ENCODE measurements at regions not wholly inside any gene's neighbourhood (a gene's known extent, or its start where the extent isn't known, plus 50 kb on each side); places are given as distances from the start of the nearest gene placed in this dataset.

DNA sequence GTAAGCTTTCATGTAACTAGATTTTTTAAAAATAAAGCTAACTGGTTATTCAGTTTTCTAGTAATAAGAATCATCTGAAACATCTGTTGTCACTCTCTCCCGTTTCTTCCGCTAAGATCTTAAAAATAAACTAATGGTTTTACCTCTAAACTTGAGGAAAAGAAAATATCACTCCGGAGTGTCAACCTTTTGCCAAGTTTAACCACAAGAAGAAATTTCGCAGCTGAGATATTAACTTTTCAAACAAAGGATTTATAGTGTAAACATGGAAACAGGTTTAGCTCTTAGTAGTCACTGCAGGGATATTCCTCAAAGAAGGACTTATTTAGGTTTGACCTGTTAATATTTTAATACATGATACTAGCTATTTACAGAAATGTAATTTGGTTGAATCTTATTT lies 954.9 kb downstream of the ADGRL2 start:
- no peak overlapping the region for H3K4me3 ChIP-seq
- no peak for TF ChIP-seq POLR2A (IDR thresholded peaks at IDR 0.05)
- no peak for DNase-seq (ENCODE audit: low spot score in 2 of 2)
- no peaks in the 10 kb centered on the region for H3K4me1 ChIP-seq
- intact Hi-C loops (cut with DNase I; ENCODE audit: low total_unique reads): loop anchor here (5.0 kb wide), 1 partner anchor 997 kb away; no protein-coding TSS in a partner anchor
- no peaks in the 10 kb centered on the region for H3K36me3 ChIP-seq
- no peak overlapping the region for H3K27ac ChIP-seq
- H3K9me3 ChIP-seq: no peaks in the 10 kb centered on the region
- no peaks in the 10 kb centered on the region for H3K27me3 ChIP-seq

DNA sequence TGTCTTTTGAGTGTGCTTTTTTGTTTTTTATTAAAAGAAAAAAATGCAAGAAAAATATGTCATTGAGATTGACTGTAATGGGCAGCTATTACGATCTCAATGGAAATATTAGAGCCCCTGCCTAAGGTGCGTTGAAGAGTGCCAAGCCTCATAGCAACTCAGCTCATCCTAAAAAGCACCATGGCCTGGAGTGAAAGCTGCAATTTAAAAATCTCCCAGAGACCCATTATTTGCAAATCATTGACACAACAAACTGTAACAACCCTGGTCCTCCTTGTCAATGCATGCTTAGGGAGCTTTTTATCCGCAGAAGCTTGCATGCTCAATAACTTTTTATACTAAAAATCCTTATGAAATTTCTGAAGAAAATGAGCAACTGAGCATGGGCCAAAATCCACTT lies 954.5 kb downstream of the ADGRL2 start:
- no peak for DNase-seq (ENCODE audit: low spot score in 2 of 2)
- H3K27ac ChIP-seq: no peak overlapping the region
- intact Hi-C loops (cut with DNase I; ENCODE audit: low total_unique reads): loop anchor here (5.0 kb wide), 1 partner anchor 997 kb away; no protein-coding TSS in a partner anchor
- TF ChIP-seq POLR2AphosphoS5 (IDR thresholded peaks at IDR 0.05): no peak
- TF ChIP-seq, protein P1, sequence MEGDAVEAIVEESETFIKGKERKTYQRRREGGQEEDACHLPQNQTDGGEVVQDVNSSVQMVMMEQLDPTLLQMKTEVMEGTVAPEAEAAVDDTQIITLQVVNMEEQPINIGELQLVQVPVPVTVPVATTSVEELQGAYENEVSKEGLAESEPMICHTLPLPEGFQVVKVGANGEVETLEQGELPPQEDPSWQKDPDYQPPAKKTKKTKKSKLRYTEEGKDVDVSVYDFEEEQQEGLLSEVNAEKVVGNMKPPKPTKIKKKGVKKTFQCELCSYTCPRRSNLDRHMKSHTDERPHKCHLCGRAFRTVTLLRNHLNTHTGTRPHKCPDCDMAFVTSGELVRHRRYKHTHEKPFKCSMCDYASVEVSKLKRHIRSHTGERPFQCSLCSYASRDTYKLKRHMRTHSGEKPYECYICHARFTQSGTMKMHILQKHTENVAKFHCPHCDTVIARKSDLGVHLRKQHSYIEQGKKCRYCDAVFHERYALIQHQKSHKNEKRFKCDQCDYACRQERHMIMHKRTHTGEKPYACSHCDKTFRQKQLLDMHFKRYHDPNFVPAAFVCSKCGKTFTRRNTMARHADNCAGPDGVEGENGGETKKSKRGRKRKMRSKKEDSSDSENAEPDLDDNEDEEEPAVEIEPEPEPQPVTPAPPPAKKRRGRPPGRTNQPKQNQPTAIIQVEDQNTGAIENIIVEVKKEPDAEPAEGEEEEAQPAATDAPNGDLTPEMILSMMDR (IDR thresholded peaks at IDR 0.05): no peak
- TF ChIP-seq POLR2A (IDR thresholded peaks at IDR 0.05): no peak
- H3K36me3 ChIP-seq: no peaks in the 10 kb centered on the region
- no peaks in the 10 kb centered on the region for H3K27me3 ChIP-seq
- no peaks in the 10 kb centered on the region for H3K9me3 ChIP-seq
- H3K4me1 ChIP-seq: no peaks in the 10 kb centered on the region
- no peak overlapping the region for H3K4me3 ChIP-seq

DNA sequence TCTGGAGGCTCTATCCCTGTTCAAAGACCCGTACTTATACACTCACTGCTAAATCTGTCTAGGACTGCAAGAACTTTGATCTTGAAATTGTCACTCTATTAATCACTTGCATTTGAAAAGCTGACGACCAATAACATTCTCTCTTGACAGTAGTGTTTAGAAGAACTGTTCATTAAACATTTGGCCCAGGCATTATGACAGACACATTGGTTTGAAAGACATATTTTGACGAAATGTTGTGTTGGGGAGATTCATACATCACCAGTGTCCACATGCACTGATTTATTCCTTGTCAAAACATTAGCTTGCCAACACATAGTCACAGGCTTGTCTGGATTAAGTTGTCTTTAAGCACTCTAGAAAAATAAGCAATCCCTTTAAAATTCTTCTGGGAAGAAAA lies 951.3 kb downstream of the ADGRL2 start:
- intact Hi-C loops (cut with DNase I; ENCODE audit: low total_unique reads): no loop called here
- Histone ChIP-seq H3K4me3 (no peak overlapping the region), H3K36me3 (no peaks in the 10 kb centered on the region), H3K4me1 (no peaks in the 10 kb centered on the region), H3K27me3 (no peaks in the 10 kb centered on the region), H3K9me3 (no peaks in the 10 kb centered on the region), H3K27ac (no peak overlapping the region)
- TF ChIP-seq POLR2AphosphoS5 (IDR thresholded peaks at IDR 0.05): no peak
- TF ChIP-seq, protein P1 (IDR thresholded peaks at IDR 0.05): no peak
- no peak for TF ChIP-seq POLR2A (IDR thresholded peaks at IDR 0.05)
- DNase-seq (ENCODE audit: low spot score in 2 of 2): no peak

DNA sequence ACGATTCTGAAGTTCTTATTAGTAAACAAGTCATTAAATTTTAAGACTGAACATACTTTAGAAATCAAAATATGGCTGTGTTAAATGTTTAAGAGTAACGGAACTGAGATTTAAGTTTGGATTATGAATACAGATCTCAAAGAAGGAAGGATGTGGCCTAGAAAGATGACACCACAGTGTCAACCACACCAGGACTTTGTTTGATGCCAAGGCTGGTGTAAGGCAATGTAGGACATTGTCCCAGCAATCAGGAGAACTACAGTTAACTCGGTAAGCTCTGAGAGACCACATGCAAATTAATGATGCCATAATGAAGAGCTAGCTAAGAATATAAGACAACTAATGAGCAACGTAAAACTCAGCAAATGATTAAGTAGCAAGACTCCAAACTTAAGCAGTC lies 932.9 kb downstream of the ADGRL2 start:
- intact Hi-C loops (cut with DNase I; ENCODE audit: low total_unique reads): no loop called here
- Histone ChIP-seq H3K36me3 (no peaks in the 10 kb centered on the region), H3K27ac (no peak overlapping the region), H3K27me3 (no peaks in the 10 kb centered on the region), H3K4me1 (no peaks in the 10 kb centered on the region), H3K9me3 (peaks cover 5 to 15% of the 10 kb centered on the region in 2 donors), H3K4me3 (no peak overlapping the region)
- DNase-seq (ENCODE audit: low spot score in 2 of 2): no peak
- TF ChIP-seq, protein P1 (IDR thresholded peaks at IDR 0.05): no peak
- TF ChIP-seq POLR2AphosphoS5 (IDR thresholded peaks at IDR 0.05) (no peak), POLR2A (IDR thresholded peaks at IDR 0.05) (no peak)

DNA sequence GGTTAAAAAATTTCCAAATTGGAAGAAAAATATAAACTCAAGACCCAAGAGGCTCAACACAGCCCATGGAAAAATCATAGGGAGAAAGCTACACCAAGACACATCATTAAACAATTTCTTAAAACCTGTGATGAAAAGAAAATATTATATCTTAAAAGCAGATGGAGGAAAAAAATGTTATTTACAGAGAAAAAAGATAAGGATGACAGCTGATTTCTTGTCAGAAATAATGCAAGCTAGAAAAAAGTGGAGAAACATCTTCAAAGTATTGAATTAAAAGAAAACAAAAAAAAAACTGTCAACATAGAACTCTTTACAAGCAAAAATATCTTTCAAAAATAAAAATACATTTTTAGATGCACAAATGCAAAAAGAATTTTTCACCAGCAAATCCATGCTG lies 930.5 kb downstream of the ADGRL2 start:
- Histone ChIP-seq H3K27ac (no peak overlapping the region), H3K4me1 (no peaks in the 10 kb centered on the region), H3K27me3 (no peaks in the 10 kb centered on the region), H3K4me3 (no peak overlapping the region), H3K36me3 (no peaks in the 10 kb centered on the region), H3K9me3 (peaks cover 5 to 15% of the 10 kb centered on the region in 2 donors)
- TF ChIP-seq, protein P1 (IDR thresholded peaks at IDR 0.05): no peak
- no peak for TF ChIP-seq POLR2A (IDR thresholded peaks at IDR 0.05)
- intact Hi-C loops (cut with DNase I; ENCODE audit: low total_unique reads): no loop called here
- no peak for DNase-seq (ENCODE audit: low spot score in 2 of 2)

DNA sequence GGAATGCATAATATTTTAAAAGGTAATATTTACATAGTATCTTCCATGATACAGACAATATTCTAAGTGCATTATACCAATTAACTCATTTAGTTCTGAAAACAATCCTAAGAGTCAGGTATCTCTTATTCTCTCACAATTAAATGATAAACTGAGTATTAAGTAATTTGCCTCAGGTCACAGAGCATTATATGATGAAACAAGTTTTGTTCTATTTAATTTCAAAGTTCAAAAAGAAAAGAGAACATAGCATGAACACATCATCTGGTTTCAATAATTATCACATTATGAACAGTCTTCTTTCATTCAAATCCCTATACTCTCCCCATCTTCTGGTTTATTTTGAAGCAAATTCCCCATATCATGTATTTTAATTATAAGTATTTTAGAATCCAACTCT lies 927.5 kb downstream of the ADGRL2 start:
- Histone ChIP-seq H3K27ac (no peak overlapping the region), H3K4me1 (no peaks in the 10 kb centered on the region), H3K4me3 (no peak overlapping the region), H3K36me3 (no peaks in the 10 kb centered on the region), H3K27me3 (no peaks in the 10 kb centered on the region), H3K9me3 (peaks cover 5 to 15% of the 10 kb centered on the region in 2 donors)
- no peak for DNase-seq (ENCODE audit: low spot score in 2 of 2)
- intact Hi-C loops (cut with DNase I; ENCODE audit: low total_unique reads): no loop called here
- TF ChIP-seq, protein P1 (IDR thresholded peaks at IDR 0.05): no peak
- TF ChIP-seq POLR2A (IDR thresholded peaks at IDR 0.05) (no peak), POLR2AphosphoS5 (IDR thresholded peaks at IDR 0.05) (no peak)
